Activated CD4-positive, alpha-beta T cell treated with anti-CD3 and anti-CD28 coated beads, Interleukin-2, amount 50 U/mL, for 4 hours (primary cell): ENCODE measurements at regions not wholly inside any gene's neighbourhood (a gene's known extent, or its start where the extent isn't known, plus 50 kb on each side); places are given as distances from the start of the nearest gene placed in this dataset.

Source experiments
- DNase-seq, 2 experiments: peaks; one replicate each; pipeline ENCODE4 v3.0.0-alpha.2; 2020

GRCh38 chr3:182092662-182093262, 381.0 kb downstream of the SOX2 start:
- DNase-seq, result no peak

DNA sequence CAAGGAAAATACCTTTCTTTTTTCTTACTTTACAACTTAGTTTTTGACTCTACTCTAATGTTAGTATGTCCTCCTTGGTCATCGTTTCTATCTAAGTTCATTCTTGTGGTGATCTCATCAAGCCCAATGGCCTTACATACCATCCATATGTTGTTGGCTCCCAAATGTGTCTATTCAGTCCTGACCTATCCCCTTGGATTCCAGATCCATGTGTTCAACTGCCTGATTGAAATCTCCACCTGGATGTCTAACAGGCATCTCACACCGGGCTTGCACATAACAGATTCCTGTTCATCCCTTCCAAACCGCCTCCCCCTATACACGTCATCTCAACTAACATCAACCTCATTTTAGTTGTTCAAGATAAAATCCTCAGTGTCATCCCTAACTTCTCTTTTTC, 382.6 kb downstream of the SOX2 start:
- no peak for DNase-seq

GRCh38 chr3:182104881-182105280, 393.2 kb downstream of the SOX2 start:
- DNase-seq, result no peak

DNA sequence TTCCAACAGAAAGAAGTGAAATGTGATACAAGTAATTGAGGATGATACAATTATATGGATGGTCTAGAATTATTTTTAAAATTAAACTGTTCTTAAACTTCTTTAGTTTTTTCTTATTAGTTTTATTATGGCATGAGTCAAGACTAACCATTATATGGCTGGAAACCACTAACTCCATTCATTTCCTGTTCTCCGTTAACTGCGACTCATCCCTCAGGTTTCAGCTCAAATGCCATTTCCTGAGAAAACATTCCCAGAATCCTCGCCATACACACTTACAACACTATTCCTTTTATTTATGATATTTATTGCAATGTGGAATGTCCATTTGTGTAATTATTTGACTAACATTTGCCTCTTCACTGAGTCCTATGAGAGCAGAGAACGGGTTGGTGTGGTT, 394.1 kb downstream of the SOX2 start:
- no peak for DNase-seq

DNA sequence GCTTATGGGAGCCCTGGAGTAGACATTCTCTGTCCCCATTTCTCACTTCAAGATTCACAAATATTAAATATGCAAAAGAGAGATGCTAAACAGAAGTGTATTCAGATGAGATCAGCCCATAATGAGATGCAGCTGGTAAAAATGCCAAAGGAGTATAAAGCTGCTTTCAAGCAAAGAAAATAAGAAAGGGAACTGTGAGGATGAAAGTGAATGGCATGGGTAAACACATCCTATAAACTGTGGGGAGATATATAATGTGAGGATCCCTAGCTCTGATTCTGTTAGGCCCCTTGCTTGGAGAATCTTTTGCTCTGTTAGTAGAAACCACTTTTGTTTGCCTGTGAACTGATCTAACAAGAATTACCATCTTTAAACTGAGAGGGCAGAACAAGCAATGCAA, 396.6 kb downstream of the SOX2 start:
- no peak for DNase-seq

- no peak for DNase-seq
These were observed 400.2 kb downstream of the SOX2 start for GRCh38 chr3:182111967-182112366.

- DNase-seq, result no peak
These were observed 403.7 kb downstream of the SOX2 start for GRCh38 chr3:182115328-182116015.

DNA sequence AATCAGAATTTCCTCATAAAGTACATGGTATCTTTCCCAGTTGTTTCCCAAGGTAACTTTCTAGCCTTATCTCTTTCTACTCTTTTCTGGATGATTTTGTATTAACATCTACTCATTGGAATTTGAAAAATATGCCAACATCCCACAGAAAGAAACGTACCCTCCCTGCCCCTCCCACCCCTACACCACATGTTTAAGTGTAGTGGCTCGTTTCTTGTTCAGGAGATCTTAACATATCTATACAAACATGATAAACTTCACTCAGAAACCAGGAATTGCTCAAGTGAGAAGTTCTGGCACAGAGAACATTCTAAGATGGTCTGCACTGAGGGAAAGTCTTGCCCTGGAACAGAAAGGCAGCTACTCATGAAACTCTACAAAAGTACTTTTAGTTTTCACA, 404.7 kb downstream of the SOX2 start:
- no peak for DNase-seq

- DNase-seq, result no peak
These were observed 405.4 kb downstream of the SOX2 start for GRCh38 chr3:182117131-182117530.

- DNase-seq, result no peak
These were observed 405.9 kb downstream of the SOX2 start for GRCh38 chr3:182117583-182117982.

- no peak for DNase-seq
These were observed 406.3 kb downstream of the SOX2 start for GRCh38 chr3:182118066-182118465.

- DNase-seq, result no peak
These were observed 409.7 kb downstream of the SOX2 start for GRCh38 chr3:182121401-182121800.

- DNase-seq, result no peak
These were observed 411.1 kb downstream of the SOX2 start for GRCh38 chr3:182122779-182123178.

- DNase-seq, result no peak
These were observed 412.5 kb downstream of the SOX2 start for GRCh38 chr3:182124187-182124586.

- no peak for DNase-seq
These were observed 413.0 kb downstream of the SOX2 start for GRCh38 chr3:182124716-182125115.

DNA sequence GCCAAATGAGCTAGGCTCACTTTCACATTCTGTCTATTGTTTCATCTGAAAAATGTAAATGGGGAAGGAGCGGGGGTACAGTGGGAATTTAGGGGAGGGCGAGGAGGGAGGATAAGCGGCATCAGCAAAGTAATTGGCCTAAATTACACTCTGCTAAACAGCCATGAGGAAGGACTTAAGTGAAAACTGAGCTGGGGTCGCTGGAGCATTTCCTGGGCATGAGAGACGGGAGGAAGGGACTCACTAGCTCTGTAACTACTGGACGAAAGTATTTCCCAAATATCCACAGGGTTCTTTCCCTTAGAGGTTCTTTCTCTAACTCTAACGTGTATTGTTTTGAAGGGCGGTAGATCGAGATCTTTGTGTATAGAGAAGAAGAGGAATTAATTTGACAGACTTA, 418.0 kb downstream of the SOX2 start:
- no peak for DNase-seq

DNA sequence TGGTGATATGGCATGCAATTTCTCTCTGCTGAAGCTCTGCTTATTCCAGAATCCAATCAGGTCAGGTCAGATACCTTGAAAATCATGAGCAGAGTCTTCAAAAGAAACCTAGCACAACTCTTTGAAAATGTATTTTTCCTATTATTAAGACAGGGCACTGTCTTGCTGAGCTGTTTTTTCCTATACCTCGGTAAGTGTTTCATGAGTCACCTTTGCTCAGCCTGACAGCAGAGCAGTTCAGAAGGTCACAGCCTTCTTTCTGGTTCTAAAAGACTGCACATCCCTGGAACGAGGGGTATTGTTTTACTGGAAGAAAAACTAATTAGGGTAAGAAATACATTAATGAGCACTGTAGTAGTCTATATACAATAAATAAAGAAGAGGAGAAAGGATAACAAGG, 422.0 kb downstream of the SOX2 start:
- DNase-seq, result no peak

DNA sequence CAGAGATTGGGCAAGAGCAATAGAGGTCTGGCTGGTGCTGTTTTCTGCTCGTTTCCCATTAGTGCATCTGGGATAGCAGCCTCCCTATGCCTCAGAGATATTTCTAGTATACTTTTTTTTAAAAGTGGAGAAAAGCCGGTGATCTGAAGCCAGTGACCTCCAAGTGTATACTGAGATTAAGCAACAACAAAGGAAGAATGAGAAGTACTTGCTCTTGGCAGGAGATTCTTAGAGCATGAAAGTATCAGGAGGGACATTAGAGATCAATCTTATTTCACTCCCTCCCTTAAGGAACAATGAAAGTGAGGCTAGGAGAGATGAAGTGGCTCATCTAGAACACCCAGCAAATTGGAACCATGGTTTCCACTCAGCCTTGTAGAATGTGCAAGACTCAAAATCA, 423.3 kb downstream of the SOX2 start:
- no peak for DNase-seq

GRCh38 chr3:182136008-182136910, 424.5 kb downstream of the SOX2 start:
- no peak for DNase-seq

GRCh38 chr3:182138393-182138792, 426.7 kb downstream of the SOX2 start:
- DNase-seq, result no peak

- no peak for DNase-seq
These were observed 428.1 kb downstream of the SOX2 start for GRCh38 chr3:182139627-182140357.

GRCh38 chr3:182142928-182143327, 431.2 kb downstream of the SOX2 start:
- no peak for DNase-seq

DNA sequence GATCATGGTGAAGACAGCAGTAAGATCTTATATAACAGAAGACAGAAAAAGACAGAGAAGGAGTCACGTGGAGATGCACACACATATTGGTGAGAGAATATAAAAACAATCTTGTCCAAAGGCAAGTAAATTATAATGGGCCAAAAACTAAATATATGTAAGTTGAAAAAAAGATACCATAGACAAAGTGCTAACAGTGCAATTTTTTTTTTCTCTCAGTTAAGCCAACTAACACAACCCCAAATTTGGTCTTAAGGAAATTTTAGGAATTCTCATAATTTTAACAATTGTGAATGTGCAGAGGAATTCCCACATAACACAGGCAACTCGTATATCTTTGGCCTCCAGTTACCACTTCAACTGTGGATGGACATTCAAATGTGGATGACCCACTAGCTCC, 432.2 kb downstream of the SOX2 start:
- DNase-seq, result no peak
